ENCODE measurements at regions not wholly inside any gene's neighbourhood (a gene's known extent, or its start where the extent isn't known, plus 50 kb on each side); places are given as distances from the start of the nearest gene placed in this dataset.

- H3K4me1 ChIP-seq, result no peaks in the 10 kb centered on the region
- DNase-seq, result no peak
- no peaks in the 10 kb centered on the region for H3K9me3 ChIP-seq
- TF ChIP-seq CTCF (IDR thresholded peaks at IDR 0.05), result no peak
- no peak overlapping the region for H3K27ac ChIP-seq
- H3K4me3 ChIP-seq, result no peak overlapping the region
- H3K36me3 ChIP-seq, result no peaks in the 10 kb centered on the region
- no peak for ATAC-seq
- no peaks in the 10 kb centered on the region for H3K27me3 ChIP-seq
- intact Hi-C loops (cut with DNase I), result no loop called here
Measured at GRCh38 chr4:181289198-181289597, 954.0 kb upstream of the TENM3 start.

GRCh38 chr4:181291615-181292014 is 951.6 kb upstream of the TENM3 start:
- intact Hi-C loops (cut with DNase I), result no loop called here
- Histone ChIP-seq H3K36me3 (no peaks in the 10 kb centered on the region), H3K4me3 (no peak overlapping the region), H3K27me3 (no peaks in the 10 kb centered on the region), H3K4me1 (no peaks in the 10 kb centered on the region), H3K27ac (no peak overlapping the region), H3K9me3 (no peaks in the 10 kb centered on the region)
- no peak for ATAC-seq
- DNase-seq, result no peak
- no peak for TF ChIP-seq CTCF (IDR thresholded peaks at IDR 0.05)

- Histone ChIP-seq H3K27me3 (no peaks in the 10 kb centered on the region), H3K4me1 (no peaks in the 10 kb centered on the region), H3K4me3 (no peak overlapping the region), H3K36me3 (no peaks in the 10 kb centered on the region), H3K9me3 (no peaks in the 10 kb centered on the region), H3K27ac (no peak overlapping the region)
- no peak for TF ChIP-seq CTCF (IDR thresholded peaks at IDR 0.05)
- intact Hi-C loops (cut with DNase I), result no loop called here
- ATAC-seq (no peak), DNase-seq (no peak)
Measured at GRCh38 chr4:181293014-181293413, 950.2 kb upstream of the TENM3 start.

GRCh38 chr4:181293541-181293940 is 949.7 kb upstream of the TENM3 start:
- Histone ChIP-seq H3K4me1 (no peaks in the 10 kb centered on the region), H3K4me3 (no peak overlapping the region), H3K36me3 (no peaks in the 10 kb centered on the region), H3K27ac (no peak overlapping the region), H3K9me3 (no peaks in the 10 kb centered on the region), H3K27me3 (no peaks in the 10 kb centered on the region)
- ATAC-seq (no peak), DNase-seq (no peak)
- TF ChIP-seq CTCF (IDR thresholded peaks at IDR 0.05), result no peak
- intact Hi-C loops (cut with DNase I), result no loop called here

- H3K27ac ChIP-seq, result no peak overlapping the region
- TF ChIP-seq CTCF (IDR thresholded peaks at IDR 0.05), result no peak
- H3K36me3 ChIP-seq, result no peaks in the 10 kb centered on the region
- ATAC-seq (no peak), DNase-seq (no peak)
- H3K4me3 ChIP-seq, result no peak overlapping the region
- H3K4me1 ChIP-seq, result no peaks in the 10 kb centered on the region
- H3K9me3 ChIP-seq, result no peaks in the 10 kb centered on the region
- intact Hi-C loops (cut with DNase I), result no loop called here
- H3K27me3 ChIP-seq, result no peaks in the 10 kb centered on the region
Measured at GRCh38 chr4:181294421-181294820, 948.8 kb upstream of the TENM3 start.
